T follicular helper cell (primary cell): ENCODE measurements at regions not wholly inside any gene's neighbourhood (a gene's known extent, or its start where the extent isn't known, plus 50 kb on each side); places are given as distances from the start of the nearest gene placed in this dataset.
"Not testable (repeated sequence)": the region's sequence is repeated elsewhere in the genome, so short reads cannot be mapped to it uniquely, and the experiment has no call there.

Source experiments
- DNase-seq: peaks from one replicate; pipeline ENCODE4 v3.0.0-alpha.2; 2020; ENCODE audit warnings: low read depth

GRCh38 chr7:131937868-131938267 is 381.4 kb upstream of the PODXL start:
- DNase-seq = no peak

DNA sequence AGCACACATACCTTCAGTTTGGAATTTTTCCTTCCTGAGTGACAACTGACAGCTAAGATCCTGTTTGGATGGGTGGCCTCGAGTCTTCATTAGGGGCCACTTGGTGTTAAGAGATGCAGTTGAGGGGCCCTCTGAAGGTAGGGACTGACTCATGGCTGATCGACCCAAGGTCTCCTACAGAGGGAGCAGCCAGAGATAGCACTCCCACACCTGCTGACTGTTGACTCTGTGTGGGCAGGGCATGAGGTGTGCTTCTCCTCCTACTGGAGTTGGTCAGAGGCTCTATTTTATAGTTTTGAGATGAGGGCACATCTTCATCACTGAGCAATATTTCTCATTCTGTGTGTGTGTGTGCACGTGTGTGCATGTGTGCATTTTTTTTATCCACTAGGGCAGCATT is 378.8 kb upstream of the PODXL start:
- DNase-seq = no peak

- DNase-seq = no peak
These were observed 378.0 kb upstream of the PODXL start for GRCh38 chr7:131934452-131934851.

DNA sequence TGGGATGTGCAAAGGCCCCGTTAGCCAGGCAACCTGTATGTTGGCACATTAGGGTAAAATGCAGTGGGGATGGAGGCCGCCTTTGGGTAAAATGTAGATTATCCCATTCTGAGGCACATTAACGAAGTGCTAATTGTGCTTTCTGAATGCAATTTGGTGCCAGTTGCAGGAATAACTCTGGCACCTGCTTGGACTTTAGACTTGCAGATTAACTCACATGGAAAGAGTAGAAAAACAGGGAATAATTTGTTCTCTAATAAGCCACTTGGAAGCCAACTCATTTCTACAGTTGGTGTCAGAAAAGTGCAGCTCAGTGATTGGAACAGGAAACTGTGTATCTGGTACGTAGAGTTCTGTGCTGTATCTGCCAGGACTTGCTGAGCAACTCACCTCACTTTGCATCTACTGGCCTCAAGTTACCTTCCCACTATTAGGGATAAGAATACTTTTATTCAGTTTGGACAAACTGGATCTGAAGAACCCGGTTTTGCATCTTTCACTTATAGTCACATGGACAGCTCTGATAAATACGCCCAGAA is 377.4 kb upstream of the PODXL start:
- no peak for DNase-seq

- DNase-seq = not testable (repeated sequence)
These were observed 376.8 kb upstream of the PODXL start for GRCh38 chr7:131933219-131933618.

DNA sequence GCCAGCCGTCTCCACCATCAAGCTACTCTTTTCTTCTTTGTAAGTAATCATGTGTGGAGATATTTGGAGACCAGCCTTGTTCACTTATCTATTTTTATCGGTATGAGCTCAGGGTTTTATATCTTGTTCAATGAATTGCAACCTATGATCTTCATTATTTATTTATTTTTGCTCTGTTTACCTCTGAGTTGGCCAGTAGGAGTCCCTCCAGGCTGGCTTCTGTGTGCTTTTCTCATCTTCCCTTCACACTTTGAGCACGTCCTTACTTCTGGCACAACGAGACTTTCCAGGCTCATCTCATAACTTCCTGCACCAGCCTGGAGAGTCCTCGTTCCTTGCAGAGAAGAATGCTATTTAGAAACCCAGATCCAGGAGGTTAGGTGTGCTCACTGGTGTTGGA is 375.8 kb upstream of the PODXL start:
- no peak for DNase-seq

GRCh38 chr7:131931370-131931769 is 374.9 kb upstream of the PODXL start:
- no peak for DNase-seq

GRCh38 chr7:131929632-131930031 is 373.2 kb upstream of the PODXL start:
- no peak for DNase-seq

GRCh38 chr7:131927770-131928423 is 371.5 kb upstream of the PODXL start:
- DNase-seq = no peak

GRCh38 chr7:131925636-131926035 is 369.2 kb upstream of the PODXL start:
- DNase-seq = no peak

DNA sequence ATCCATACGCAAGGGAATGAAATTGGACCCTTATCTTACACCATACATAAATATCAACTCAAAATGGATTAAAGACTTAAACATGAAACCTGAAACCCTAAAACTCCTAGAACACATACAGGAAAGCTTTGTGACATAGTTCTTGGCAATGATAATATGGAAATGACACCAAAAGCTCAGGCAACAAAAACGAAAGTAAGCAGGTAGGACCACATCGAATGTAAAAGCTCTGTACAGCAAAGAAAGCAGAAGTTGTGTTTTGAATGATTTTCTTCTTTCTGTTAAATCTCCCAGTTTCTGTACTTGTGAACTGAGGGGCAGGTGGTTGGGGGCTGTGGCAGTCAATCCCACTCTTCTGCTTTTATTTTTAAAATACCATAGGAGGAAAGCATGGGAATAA is 368.4 kb upstream of the PODXL start:
- DNase-seq = no peak

DNA sequence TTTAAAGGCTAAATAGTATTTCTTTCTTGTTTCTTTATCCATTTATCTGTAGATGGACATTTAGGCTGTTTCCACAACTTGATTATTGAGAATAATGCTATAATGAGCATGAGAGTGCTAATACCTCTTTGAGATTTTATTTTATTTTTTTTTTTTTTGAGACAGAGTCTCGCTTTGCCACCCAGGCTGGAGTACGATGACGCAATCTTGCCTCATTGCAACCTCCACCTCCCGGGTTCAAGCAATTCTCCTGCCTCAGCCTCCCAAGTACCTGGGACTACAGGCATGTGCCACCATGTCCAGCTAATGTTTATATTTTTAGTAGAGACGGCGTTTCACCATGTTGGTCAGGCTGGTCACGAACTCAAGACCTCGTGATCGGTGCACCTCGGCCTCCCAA is 366.5 kb upstream of the PODXL start:
- not testable (repeated sequence) for DNase-seq

GRCh38 chr7:131921016-131921415 is 364.6 kb upstream of the PODXL start:
- no peak for DNase-seq

- DNase-seq = no peak
These were observed 363.7 kb upstream of the PODXL start for GRCh38 chr7:131919920-131920709.

DNA sequence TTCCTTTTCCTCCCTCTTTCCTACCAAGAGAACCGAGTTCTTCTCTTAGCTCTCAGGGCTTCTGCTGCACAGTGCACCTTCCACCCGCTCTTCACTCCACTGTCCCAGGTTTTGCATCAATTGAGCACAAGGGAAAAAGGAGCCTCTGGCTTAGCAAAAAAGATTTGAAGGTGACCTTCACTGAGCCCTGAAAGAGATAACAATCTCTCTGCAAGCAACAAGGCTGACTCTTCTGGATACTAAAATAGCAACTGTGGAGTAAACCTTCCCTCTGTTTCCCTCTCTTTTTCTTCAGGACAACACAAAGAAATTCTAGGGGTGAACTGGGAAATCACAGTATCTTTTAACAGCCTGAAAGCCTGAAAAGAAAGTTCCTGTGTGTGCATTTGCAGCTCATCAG is 354.7 kb upstream of the PODXL start:
- no peak for DNase-seq

GRCh38 chr7:131909151-131909768 is 352.8 kb upstream of the PODXL start:
- no peak for DNase-seq

- DNase-seq = no peak
These were observed 352.3 kb upstream of the PODXL start for GRCh38 chr7:131908714-131909113.

DNA sequence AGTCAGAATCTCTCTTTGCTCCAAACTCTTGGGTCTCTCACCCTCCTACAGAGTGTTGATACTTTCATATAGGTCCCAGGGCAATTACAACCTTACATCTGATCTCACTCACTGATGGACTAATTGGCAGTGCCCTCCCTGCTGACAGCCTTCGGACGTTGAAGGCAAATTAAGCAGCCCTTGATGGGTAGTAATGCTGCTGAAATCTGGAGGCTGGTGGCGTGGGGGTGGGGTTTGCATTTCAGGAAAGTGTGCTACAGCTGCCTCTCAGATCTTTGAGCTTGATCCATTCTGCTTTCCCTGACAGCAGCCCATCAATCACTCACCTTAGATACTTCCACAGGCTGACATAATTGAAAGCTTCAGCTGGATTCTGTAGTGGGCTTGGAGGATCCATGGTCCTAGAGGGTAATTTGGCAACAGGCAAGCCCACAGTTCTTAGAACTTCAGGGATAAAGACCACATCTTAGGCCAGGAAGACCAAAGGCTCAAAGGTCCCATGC is 349.1 kb upstream of the PODXL start:
- DNase-seq = no peak

- DNase-seq = no peak
These were observed 348.4 kb upstream of the PODXL start for GRCh38 chr7:131904760-131905327.

DNA sequence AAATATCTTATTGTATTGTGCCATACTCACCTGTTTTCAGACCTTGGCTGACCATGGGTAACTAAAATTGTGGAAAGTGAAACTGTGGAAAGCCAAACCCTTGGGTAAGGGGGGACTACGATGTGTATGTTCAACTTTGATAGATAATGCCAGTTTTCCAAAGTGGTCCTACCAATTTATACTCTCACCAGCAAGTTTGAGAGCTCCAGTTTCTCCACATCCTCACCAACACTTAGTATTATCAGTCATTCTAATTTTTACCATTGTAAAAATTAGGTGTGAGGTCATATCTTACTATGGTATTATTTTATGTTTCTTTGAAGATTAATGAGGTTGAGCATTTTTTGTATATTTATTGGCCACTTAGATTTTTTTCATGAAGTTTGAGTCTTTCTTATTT is 346.9 kb upstream of the PODXL start:
- no peak for DNase-seq

- DNase-seq = no peak
These were observed 344.4 kb upstream of the PODXL start for GRCh38 chr7:131900785-131901287.
